VCaP (cell line): ENCODE measurements at regions not wholly inside any gene's neighbourhood (a gene's known extent, or its start where the extent isn't known, plus 50 kb on each side); places are given as distances from the start of the nearest gene placed in this dataset.

ENCODE experiments used
- H3K27ac ChIP-seq: fragments of 450-650 bp; 2 replicates; pipeline ENCODE4 v1.5.1; 2017
- TF ChIP-seq, protein P1 (sequence below): fragments of 450-650 bp; conservative IDR thresholded peaks from 2 replicates; pipeline ENCODE4 v1.5.1; 2017; ENCODE audit warnings: mild to moderate bottlenecking, moderate library complexity

GRCh38 chr2:60676706-60677330 lies 79.2 kb upstream of the PAPOLG start:
- H3K27ac ChIP-seq: no peak overlapping the region
- TF ChIP-seq, protein P1, sequence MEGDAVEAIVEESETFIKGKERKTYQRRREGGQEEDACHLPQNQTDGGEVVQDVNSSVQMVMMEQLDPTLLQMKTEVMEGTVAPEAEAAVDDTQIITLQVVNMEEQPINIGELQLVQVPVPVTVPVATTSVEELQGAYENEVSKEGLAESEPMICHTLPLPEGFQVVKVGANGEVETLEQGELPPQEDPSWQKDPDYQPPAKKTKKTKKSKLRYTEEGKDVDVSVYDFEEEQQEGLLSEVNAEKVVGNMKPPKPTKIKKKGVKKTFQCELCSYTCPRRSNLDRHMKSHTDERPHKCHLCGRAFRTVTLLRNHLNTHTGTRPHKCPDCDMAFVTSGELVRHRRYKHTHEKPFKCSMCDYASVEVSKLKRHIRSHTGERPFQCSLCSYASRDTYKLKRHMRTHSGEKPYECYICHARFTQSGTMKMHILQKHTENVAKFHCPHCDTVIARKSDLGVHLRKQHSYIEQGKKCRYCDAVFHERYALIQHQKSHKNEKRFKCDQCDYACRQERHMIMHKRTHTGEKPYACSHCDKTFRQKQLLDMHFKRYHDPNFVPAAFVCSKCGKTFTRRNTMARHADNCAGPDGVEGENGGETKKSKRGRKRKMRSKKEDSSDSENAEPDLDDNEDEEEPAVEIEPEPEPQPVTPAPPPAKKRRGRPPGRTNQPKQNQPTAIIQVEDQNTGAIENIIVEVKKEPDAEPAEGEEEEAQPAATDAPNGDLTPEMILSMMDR: no peak

DNA sequence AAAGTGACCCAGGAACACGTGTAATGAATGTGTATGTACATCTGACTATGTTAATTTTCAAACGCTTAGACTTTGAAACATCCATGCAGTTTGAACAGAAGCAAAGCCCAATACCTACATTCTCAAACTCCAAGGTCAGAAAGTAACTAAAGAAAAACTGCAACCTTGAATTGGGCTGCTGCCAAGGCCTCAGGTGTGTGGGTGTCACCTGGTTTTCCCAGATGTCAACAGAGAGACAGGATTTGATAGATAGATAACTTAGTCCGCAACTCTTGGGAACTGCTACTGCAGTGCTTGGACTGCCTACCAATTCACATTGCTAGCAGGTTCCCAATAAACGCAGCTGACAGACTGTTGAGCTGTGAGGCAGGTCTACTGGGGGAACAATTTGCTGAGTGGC lies 78.7 kb upstream of the PAPOLG start:
- TF ChIP-seq, protein P1: no peak
- H3K27ac ChIP-seq: no peak overlapping the region

DNA sequence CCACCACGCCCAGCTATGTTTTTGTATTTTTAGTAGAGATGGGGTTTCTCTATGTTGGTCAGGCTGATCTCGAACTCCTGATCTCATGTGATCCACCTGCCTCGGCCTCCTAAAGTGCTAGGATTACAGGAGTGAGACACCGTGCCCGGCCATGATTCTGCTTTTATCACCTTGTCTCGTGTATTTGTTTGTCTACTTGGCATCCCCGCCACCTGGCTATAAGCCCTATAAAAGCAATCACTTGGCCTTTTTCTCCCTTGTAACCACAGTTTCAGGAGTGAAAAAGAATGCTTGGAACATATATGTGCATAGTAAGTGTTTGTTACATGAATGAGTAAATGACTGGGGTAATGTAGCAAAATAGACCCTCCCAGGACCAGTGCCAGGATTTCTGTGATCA lies 77.5 kb upstream of the PAPOLG start:
- H3K27ac ChIP-seq: no peak overlapping the region
- TF ChIP-seq, protein P1: no peak

- no peak overlapping the region for H3K27ac ChIP-seq
- TF ChIP-seq, protein P1: no peak
Observed at GRCh38 chr2:60679036-60679780, 76.9 kb upstream of the PAPOLG start.

DNA sequence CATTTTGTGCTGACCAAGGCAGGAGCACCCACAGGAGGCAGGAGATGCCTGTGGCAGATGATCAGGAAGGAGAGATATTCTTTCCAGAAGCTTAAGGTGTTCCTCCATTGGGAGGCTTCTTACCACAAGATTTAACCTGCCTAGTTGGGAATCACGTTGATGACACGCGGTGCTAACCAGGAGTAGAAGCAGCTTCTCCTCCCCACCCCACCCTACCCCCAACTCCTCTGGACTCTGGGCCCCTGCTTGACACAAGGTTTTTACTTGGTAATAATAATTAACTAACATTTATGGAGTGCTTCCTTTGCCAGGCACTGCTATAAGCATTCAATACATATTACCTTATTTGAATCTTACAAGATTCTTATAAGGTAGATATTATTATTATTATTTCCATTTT lies 62.5 kb upstream of the PAPOLG start:
- no peak overlapping the region for H3K27ac ChIP-seq
- TF ChIP-seq, protein P1: no peak

DNA sequence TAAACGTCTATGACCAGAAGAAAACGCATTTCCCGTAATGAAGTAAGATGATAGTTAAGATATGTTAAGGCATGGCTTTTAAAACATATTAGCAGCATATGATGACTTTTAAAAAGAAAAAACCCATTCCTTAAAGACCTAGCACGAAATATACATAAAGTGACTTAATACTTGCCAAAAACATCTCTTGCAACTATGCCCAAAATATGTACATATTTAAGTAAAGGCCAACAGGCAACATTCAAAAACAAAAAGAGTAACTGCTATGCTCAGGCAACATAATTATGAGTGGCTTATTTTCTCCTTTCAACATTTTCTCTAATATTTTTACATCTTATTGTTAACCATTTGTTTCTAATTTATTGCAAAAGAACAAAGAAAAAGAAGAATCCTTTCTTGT lies 60.3 kb upstream of the PAPOLG start:
- H3K27ac ChIP-seq: no peak overlapping the region
- TF ChIP-seq, protein P1: no peak

DNA sequence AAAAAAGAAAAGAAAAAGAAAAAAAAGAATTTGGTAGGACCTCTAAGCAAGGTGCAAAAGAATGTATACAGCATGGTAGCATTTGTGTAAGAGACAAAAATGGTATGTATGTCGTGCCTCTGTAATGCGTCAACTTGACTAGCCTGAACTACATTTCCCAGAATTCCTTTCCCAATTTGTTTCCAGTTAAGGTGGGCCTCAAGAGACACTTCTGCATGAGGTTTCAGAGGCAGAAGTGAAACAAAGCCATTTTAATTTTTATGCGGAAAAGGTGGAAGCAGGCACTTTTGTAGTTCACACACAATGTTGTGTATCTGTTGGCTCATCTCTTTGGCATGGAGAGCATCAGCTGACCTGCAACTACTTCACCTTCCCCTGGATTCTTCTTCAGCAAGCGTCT lies 56.5 kb upstream of the PAPOLG start:
- H3K27ac ChIP-seq: no peak overlapping the region
- TF ChIP-seq, protein P1: no peak
